ENCODE measurements at regions not wholly inside any gene's neighbourhood (a gene's known extent, or its start where the extent isn't known, plus 50 kb on each side); places are given as distances from the start of the nearest gene placed in this dataset.

- no peaks in the 10 kb centered on the region for H3K36me3 Mint-ChIP-seq (ENCODE audit: insufficient read depth, unreplicated experiment)
- intact Hi-C loops (cut with micrococcal nuclease): no loop called here
- CTCF ChIA-PET: no interaction called here
- POLR2A ChIA-PET: interaction anchor here (0.7 kb wide), 1 partner anchor 15 kb away, joined by 3 read pairs; no protein-coding TSS in a partner anchor
- H3K27me3 Mint-ChIP-seq (ENCODE audit: insufficient read depth, unreplicated experiment): peaks cover 31% of the 10 kb centered on the region
- TF ChIP-seq CTCF (IDR thresholded peaks at IDR 0.05; ENCODE audit: unreplicated experiment): no peak
- H3K4me1 Mint-ChIP-seq (ENCODE audit: insufficient read depth, unreplicated experiment): no peaks in the 10 kb centered on the region
- H3K27ac Mint-ChIP-seq (ENCODE audit: low read depth, unreplicated experiment): no peak overlapping the region
- H3K4me3 Mint-ChIP-seq (ENCODE audit: unreplicated experiment): no peak overlapping the region
- no TSS peak for BruUV-seq (replicated peaks)
- DNase-seq (ENCODE audit: unreplicated experiment): no peak
- H3K9me3 Mint-ChIP-seq (ENCODE audit: unreplicated experiment): peaks cover 27% of the 10 kb centered on the region
Measured at GRCh38 chr5:175281257-175281656, 162.7 kb downstream of the DRD1 start.

GRCh38 chr5:175279506-175279905, 164.5 kb downstream of the DRD1 start:
- intact Hi-C loops (cut with micrococcal nuclease): no loop called here
- no peak for TF ChIP-seq CTCF (IDR thresholded peaks at IDR 0.05; ENCODE audit: unreplicated experiment)
- Mint-ChIP-seq H3K36me3 (ENCODE audit: insufficient read depth, unreplicated experiment) (no peaks in the 10 kb centered on the region), H3K27ac (ENCODE audit: low read depth, unreplicated experiment) (no peak overlapping the region), H3K4me1 (ENCODE audit: insufficient read depth, unreplicated experiment) (no peaks in the 10 kb centered on the region), H3K4me3 (ENCODE audit: unreplicated experiment) (no peak overlapping the region), H3K27me3 (ENCODE audit: insufficient read depth, unreplicated experiment) (peaks cover 42% of the 10 kb centered on the region), H3K9me3 (ENCODE audit: unreplicated experiment) (peaks cover 19% of the 10 kb centered on the region)
- DNase-seq (ENCODE audit: unreplicated experiment): no peak
- BruUV-seq (replicated peaks): no TSS peak
- POLR2A ChIA-PET: no interaction called here
- CTCF ChIA-PET: no interaction called here

- CTCF ChIA-PET: no interaction called here
- no peaks in the 10 kb centered on the region for H3K4me1 Mint-ChIP-seq (ENCODE audit: insufficient read depth, unreplicated experiment)
- H3K4me3 Mint-ChIP-seq (ENCODE audit: unreplicated experiment): no peak overlapping the region
- no peak for TF ChIP-seq CTCF (IDR thresholded peaks at IDR 0.05; ENCODE audit: unreplicated experiment)
- no peaks in the 10 kb centered on the region for H3K36me3 Mint-ChIP-seq (ENCODE audit: insufficient read depth, unreplicated experiment)
- no peak overlapping the region for H3K27ac Mint-ChIP-seq (ENCODE audit: low read depth, unreplicated experiment)
- no peak for DNase-seq (ENCODE audit: unreplicated experiment)
- H3K27me3 Mint-ChIP-seq (ENCODE audit: insufficient read depth, unreplicated experiment): peaks cover 28% of the 10 kb centered on the region
- H3K9me3 Mint-ChIP-seq (ENCODE audit: unreplicated experiment): peaks cover 10% of the 10 kb centered on the region
- intact Hi-C loops (cut with micrococcal nuclease): no loop called here
- BruUV-seq (replicated peaks): no TSS peak
- POLR2A ChIA-PET: no interaction called here
Measured at GRCh38 chr5:175275748-175276147, 168.2 kb downstream of the DRD1 start.

GRCh38 chr5:175275097-175275496, 168.9 kb downstream of the DRD1 start:
- H3K4me3 Mint-ChIP-seq (ENCODE audit: unreplicated experiment): no peak overlapping the region
- intact Hi-C loops (cut with micrococcal nuclease): no loop called here
- no peak overlapping the region for H3K27ac Mint-ChIP-seq (ENCODE audit: low read depth, unreplicated experiment)
- no TSS peak for BruUV-seq (replicated peaks)
- ChIA-PET CTCF (no interaction called here), POLR2A (interaction anchor here (0.8 kb wide), 1 partner anchor 10 kb away, joined by 3 read pairs; no protein-coding TSS in a partner anchor)
- no peaks in the 10 kb centered on the region for H3K4me1 Mint-ChIP-seq (ENCODE audit: insufficient read depth, unreplicated experiment)
- H3K9me3 Mint-ChIP-seq (ENCODE audit: unreplicated experiment): peaks cover 10% of the 10 kb centered on the region
- no peak for DNase-seq (ENCODE audit: unreplicated experiment)
- TF ChIP-seq CTCF (IDR thresholded peaks at IDR 0.05; ENCODE audit: unreplicated experiment): no peak
- no peaks in the 10 kb centered on the region for H3K36me3 Mint-ChIP-seq (ENCODE audit: insufficient read depth, unreplicated experiment)
- H3K27me3 Mint-ChIP-seq (ENCODE audit: insufficient read depth, unreplicated experiment): peaks cover 31% of the 10 kb centered on the region

All from MCF 10A (cell line).